ENCODE measurements at regions not wholly inside any gene's neighbourhood (a gene's known extent, or its start where the extent isn't known, plus 50 kb on each side); places are given as distances from the start of the nearest gene placed in this dataset.

DNA sequence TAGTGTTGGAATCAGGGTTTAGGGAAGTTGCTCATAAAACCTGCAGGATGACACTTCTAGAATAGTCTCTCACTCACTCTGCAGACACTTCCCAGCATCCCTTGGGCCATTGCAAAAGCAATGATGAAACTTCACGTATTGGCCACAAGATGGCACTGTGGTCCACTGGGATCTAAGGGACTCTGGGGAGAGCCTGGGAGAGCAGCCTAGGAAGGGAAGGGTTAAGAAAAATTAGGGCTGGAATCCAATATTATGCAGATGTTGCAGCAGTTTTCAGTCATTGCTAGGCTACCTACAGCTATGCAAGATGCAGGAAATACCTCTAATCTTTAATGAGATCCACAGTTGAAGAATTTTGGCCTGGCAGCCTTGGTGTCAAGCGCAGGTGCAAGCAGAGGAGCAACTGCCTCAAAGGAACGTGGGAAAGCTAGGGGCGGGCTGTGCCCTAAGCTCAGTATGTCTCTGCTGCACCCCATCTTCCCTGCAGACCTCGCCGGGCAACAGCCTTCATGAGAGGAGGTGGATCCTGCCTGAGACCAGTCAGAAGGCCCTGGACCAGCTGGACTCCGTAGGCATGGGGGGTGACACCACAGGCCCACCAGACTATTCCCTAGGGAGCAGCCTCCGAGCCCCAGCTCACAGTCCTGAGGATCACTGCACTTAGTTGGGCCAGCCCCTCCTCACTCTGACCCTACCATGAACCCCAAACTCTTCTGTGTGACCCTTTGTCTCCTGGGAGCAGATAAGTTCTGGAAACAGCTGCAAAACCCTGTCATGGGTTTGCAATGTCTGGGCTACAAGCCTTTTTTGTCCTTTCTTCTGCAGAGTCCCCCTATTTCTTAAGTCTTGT, 127.9 kb upstream of the PRSS58 start:
- intact Hi-C loops (cut with DNase I): no loop called here
- peak in 5 of 10 donors; percentile 22 to 85 (median 59) for DNase-seq

DNA sequence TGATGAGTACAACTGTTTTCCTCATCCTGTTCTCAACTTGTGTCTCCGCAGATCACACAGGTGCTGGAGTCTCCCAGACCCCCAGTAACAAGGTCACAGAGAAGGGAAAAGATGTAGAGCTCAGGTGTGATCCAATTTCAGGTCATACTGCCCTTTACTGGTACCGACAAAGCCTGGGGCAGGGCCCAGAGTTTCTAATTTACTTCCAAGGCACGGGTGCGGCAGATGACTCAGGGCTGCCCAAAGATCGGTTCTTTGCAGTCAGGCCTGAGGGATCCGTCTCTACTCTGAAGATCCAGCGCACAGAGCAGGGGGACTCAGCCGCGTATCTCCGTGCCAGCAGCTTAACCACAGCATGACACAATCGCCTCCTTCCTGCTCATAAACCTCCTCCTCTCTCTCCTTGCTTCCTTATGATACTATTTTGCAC, 126.7 kb upstream of the PRSS58 start:
- no peak for DNase-seq
- intact Hi-C loops (cut with DNase I): no loop called here

DNA sequence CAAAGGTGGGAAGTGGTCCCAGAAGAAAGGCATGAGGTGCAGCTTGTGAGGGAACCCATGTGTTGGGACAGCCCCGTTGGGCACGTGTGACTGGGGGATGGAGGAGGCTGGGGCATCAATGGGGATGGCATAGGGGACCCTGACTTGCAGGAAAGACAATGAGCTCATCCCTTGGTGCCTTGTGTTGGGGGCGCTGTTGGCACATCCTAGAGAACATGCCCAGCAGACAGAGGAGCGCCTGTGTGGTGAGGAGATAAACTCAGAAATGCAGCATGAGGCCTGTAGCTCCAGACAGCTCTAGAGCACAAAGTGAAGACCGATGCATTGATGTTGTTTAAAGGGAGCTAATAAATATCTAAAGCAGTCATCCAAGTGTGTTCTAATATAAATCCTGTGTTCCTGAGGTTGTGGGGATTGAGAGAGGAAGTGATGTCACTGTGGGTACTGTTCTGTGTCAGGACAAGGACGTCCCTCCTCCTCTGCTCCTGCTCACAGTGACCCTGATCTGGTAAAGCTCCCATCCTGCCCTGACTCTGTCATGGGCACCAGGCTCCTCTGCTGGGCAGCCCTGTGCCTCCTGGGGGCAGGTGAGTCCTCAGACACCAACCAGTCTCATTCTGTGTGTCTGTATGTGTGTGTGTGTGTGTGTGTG, 126.1 kb upstream of the PRSS58 start:
- no peak for DNase-seq
- intact Hi-C loops (cut with DNase I): no loop called here

DNA sequence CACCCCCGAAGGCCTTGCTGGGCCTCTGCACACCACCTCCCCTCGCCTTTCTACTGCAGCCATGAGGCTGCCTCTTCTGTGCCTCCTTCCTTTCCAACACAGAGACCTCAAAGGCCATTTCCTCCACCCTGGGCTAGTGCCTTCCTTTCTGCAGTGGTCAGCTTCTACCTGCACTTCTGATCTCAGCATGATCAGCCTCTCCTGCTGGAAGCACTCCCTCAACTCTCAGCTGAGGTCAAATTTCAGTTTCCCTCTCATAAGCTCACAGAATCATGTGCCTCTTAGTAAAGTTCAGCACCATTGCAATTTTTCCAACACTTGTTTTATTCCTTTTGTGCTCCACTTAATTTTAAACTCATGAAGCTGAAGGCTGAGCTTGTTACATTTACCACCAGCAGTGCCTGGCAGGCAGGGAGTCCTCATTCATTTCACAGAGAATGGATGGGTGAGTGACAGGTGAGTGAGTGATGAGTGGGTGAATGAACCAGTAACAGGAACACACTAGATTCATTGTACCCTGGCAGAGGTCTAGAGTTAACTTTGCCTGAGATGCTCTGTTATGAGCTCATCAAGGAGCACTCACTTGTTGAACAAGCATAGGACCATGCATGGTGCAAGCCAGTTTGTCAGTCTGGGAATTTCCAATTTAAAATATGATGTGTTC, 124.0 kb upstream of the PRSS58 start:
- intact Hi-C loops (cut with DNase I): no loop called here
- DNase-seq: no peak

DNA sequence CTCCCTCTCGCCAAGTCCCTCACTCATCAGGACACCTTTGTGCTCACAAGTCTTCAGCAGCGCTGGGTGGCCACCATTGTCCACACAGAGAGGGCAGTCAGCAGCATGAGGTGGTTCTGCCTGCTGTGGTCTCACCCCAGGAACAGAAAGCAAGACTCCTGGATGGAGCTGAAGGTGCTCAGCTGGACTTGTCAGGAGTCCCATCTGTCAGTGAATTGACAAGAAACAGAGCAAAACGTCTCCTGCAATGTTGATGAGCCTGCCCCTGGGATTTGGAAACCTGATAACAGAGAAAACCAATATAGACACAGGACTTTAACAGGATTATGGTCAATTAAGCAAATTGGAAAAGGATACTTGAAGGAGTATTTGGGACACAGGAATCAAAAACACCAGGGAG, 122.2 kb upstream of the PRSS58 start:
- DNase-seq: no peak
- intact Hi-C loops (cut with DNase I): no loop called here

DNA sequence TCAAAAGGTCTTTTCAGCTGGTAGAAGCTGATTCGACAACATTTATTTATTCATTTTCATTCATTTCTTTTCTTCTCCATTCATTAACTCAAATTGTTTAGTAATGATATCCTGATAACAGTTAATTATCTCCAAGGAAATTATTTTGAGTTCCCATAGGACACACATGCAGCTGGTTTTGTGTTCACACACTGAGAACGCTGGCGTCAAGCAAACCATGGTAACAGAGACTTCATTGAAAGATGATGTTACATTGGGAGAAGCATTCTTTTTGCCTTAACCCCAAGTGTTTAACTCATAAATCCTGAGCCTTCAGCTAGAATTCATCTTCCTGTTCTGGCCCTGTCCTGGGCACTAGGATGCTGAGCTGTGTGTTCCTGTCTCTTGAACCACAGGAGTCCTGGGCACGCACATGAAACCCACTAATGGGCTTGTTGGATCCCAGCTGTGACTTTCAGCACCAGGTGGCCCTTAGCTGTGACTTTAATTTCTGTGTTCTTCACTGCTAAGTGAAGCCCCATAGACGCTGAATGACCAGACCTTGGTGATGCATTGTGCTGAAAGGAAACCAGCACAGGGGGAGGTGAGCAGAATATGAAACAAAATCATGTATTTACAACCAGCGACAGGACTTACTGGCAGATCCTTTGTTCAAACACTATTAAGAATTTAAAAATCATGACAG, 121.5 kb upstream of the PRSS58 start:
- no peak for DNase-seq
- intact Hi-C loops (cut with DNase I): no loop called here

DNA sequence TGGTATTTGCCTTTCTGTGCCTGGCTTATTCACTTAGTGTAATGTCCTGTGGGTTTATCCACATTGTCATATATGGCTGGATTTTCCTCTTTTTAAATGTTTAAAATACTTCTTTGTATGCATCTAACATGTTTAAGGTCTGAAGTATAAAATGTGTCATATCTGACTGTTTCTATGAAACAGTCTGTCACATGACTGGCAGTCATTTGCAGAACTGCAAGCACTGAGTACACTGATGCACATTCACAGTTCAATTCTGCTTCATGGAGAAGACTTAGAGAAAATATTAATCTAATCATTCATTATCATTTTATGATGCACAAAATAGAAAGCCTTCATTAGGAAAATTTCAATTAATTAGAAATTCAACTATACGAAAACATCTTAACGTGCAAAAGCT, 119.7 kb upstream of the PRSS58 start:
- intact Hi-C loops (cut with DNase I): no loop called here
- no peak for DNase-seq

DNA sequence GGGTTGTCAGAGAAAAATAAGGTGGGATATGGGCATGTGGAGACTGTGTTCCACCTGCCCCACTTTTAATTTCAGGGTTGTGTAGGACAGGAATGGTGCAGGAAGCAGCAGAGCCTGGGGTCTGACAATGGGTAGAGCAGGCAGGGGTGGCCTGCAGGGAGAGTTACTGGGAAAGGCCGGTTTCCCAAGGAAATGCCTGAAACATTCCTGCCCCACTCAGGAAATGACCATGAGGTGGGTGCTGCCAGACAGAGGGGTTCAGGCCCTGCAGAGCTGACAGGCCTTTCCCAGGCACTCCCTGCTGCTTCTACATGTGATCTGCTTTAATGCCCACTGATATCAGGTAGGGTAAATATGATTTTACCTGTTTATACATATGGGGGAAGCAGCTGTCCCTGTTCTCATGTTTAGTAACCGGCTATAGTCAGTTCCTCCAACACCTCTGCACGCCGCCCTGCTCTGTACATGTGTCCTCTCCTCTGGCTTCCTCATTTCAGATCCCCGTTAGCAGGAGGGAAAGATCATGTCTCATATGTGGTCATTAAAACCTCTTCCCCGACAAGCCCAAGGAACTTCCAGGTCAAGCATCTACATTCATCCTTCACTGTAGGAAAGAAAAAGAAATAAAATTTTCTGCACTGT, 118.6 kb upstream of the PRSS58 start:
- intact Hi-C loops (cut with DNase I): no loop called here
- peak in 1 of 10 donors; percentile 43 for DNase-seq

DNA sequence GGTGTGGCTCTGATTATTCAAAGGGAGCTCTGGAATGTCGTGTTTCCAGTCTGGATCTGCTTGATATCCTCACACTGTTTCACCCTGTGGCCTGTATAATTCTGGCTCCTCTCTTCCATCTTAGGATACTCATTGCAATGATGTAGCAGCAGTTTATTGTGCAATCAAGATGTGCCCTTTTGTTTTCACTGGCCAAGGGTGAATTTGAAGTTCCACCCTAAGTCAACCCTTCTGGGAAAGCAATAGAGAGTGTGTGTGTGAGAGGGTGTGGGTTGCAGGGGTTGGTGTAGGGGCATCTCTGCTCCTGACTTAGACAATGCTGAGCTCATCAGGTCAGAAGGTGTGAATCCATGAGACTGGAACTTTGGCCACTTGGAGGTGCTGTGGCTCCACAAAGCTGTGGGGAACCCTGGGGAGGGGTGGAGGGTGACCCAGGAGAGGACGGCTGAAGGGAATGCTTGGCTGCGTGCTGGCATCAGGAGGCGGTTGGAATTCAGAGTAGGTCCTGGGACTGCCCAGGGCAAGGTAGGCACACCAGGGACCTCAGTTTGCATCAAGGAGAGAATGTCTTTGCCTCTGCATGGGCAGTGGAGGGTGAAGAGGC, 118.0 kb upstream of the PRSS58 start:
- DNase-seq: peak in 2 of 10 donors; percentile 42 to 77
- intact Hi-C loops (cut with DNase I): no loop called here

DNA sequence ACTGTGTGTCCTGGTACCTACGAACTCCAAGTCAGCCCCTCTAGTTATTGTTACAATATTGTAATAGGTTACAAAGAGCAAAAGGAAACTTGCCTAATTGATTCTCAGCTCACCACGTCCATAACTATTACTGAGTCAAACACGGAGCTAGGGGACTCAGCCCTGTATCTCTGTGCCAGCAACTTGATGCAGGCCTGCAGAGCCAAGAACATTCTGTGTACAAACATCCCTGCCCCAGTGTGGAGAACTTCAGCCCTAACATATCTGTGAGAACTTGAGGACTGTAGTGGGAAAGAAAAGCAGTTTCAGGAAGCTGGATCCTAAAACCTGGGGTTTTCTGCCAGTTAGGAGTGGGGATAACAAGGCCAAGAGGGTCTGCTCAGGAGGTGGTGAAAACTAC, 114.9 kb upstream of the PRSS58 start:
- no peak for DNase-seq
- intact Hi-C loops (cut with DNase I): no loop called here

DNA sequence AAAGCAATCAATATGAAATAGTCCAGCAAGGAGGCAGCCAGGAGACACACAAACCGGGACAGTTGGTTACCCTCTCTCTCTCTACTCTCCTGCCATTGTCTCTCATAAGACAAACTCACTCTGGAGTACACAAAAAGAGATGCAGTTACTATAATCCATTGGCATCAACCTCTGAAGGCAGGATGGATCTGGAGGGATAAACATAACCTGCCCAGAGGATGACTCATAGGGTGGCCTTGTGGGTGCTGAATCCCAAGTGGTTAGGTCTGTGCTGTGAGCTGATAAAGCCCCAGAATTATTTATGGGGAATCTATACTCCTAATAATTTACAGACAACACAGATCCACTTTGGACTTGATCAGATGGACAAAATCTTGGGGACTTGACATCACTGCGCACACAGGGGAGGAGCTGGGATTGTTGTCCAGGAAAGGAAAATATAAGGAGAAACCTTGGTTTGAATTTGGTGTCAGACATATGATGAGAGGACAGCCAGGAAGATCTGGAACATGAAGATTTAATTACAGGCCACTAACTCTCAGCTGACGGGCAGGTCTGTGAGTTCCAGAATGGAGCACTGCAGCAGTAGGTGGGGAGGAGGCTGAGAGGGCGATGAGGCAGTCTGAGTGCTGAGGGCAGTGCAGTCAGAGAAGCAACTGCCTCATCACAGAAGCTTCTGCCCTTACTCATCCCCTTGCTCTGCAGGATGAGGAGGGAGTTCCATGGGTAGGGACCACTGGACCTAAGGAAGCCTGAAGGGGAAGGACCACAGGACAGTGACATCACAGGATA, 113.9 kb upstream of the PRSS58 start:
- intact Hi-C loops (cut with DNase I): no loop called here
- DNase-seq: no peak

DNA sequence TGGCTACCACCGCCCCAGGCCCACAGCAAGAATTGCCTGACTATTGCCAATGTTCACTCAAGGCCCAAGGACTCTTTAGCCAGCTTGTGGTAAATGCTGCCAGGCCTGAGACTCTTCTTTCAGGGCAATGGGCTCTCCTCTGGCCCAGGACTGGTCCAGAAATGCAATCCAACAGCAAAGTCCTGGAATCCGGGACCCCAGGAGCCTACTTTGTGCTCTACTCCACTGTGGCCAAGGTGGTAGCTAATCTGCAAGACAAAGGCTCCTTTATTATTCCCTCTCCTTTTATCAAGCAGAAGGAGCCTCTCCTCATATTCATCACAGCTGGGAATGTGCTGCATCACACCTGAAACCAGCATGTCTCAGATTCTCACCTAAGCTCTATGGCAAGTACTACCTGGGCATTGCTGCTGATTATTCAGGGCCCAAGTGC, 107.6 kb upstream of the PRSS58 start:
- intact Hi-C loops (cut with DNase I): no loop called here
- no peak for DNase-seq

DNA sequence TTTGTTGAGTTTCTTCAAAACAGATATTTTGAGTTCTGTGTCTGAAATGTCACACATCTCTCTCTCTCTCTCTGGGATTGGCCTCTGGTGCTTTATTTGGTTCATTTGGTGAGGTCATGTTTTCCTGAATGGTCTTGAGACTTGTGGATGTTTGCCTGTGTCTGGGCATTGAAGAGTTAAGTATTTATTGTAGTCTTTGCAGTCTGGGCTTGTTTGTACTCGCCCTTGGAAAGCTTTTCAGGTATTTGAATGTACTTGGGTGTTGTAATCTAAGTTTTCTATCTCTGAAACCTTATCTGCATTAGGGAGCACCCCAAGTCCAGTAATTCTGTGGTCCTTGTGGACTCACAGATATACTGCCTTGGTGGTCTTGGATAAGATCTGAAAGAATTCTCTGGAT, 106.7 kb upstream of the PRSS58 start:
- intact Hi-C loops (cut with DNase I): no loop called here
- DNase-seq: no peak

DNA sequence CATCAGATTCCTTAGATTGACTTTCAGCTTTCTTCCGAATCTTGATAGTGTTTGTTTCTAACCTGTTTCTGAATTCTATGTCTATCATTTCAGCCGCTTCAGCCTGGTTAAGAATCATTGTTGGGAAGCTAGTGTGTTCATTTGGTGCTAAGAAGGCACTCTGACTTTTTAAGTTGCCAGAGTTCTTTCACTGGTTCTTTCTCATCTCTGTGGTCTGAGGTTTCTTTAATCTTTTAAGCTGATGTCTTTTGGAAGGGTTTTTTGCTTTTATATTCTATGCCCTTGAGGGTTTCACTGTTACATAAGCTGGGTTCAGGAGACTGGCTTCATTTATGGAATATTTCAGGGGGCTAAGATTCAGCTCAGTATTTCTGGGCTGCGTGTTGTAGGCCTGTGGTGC, 104.5 kb upstream of the PRSS58 start:
- intact Hi-C loops (cut with DNase I): no loop called here
- DNase-seq: no peak

DNA sequence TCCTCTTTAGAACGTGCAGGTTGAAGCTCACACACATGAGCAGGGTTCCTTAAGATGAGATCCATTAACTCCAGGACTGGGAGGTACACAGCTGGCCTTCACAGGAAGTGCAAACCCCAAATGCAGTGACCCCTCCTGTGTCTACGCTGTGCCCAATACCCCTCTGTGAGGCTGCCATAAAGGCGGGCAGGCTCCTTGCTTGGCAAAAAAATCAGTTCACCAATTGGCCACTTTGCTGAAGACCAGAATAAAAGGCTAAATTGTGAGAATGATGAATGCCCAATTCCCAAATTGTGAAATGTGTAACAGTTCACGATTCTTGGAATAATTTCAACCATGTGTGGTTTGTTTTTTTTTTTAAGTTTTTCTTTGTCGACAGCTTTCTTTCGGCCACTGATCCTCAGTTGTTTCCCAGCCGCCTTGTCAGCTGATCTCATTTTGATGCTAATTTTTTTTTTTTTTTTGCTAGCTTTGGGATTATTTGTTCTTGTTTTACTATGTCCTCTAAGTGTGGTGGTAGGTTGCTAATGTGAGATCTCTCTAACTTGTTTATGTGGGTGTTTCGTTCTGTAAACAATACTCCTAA, 101.9 kb upstream of the PRSS58 start:
- intact Hi-C loops (cut with DNase I): no loop called here

DNA sequence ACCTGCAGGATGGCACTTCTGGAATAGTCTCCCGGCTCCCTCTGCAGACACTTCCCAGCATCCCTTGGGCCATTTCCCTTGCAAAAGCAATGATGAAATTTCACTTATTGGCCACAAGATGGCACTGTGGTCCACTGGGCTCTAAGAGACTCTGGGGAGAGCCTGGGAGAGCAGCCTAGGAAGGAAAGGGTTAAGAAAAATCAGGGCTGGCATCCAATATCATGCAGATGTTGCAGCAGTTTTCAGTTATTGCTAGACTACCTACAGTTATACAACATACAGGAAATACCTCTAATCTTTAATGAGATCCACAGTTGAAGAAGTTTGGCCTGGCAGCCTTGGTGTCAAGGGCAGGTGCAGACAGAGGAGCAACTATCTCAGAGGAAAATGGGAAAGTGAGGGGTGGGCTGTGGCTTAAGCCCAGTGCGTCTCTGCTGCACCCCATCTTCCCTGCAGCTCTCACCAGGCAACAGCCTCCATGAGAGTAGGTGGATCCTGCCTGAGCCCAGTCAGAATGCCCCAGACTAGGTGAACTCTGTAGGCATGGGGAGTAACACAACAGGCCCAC, 100.2 kb upstream of the PRSS58 start:
- DNase-seq: peak in 2 of 10 donors; percentile 42 to 61
- intact Hi-C loops (cut with DNase I): no loop called here

More for the DNA sequence above, 101.9 kb upstream of the PRSS58 start:
- no peak for DNase-seq

DNA sequence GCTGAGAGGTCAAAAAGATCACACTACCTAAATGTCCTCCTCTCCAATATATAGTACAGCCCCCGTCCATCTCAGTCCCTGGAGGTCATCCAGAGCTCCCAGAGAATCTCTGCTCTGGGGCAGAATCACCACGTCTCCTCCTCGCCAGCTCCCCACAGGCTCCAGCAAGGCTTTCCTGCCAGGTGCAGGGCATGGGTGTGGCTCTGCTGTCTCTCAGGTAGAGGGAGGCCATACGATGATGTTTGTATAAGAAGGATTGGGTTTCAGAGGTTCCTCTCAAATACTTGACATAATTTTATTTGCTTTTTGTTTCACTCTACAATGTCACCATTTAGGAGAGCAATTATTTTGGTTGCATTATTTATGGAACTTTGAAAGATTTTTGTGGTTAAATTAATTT, 98.3 kb upstream of the PRSS58 start:
- DNase-seq: no peak
- intact Hi-C loops (cut with DNase I): no loop called here

DNA sequence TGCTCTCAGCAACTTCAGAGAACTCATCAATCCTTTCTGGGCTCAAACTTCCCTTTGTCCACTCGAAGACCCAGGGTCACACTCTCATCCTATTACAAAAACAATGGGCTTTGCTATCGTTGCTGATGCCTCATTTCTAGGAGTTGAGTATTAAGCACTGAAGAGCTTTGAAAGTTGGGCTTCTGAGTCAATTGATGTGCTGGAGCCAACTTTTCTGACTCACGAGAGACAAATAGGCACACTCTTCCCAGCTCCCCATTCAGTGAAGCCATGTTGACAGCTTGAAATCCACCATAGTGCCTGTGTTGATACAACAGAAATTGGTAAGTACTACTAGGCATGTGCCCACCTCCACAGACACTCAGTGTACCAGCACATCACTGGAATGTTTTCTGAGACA, 97.5 kb upstream of the PRSS58 start:
- DNase-seq: no peak
- intact Hi-C loops (cut with DNase I): no loop called here
